Subcutaneous abdominal adipose tissue (tissue), 5 donors: ENCODE measurements at regions not wholly inside any gene's neighbourhood (a gene's known extent, or its start where the extent isn't known, plus 50 kb on each side); places are given as distances from the start of the nearest gene placed in this dataset.

Source experiments
- H3K27ac ChIP-seq: one replicate; pipeline ENCODE4 v1.7.0; 2013; ENCODE audit warnings: low read depth, mild to moderate bottlenecking, inconsistent platforms, low read length, moderate library complexity
- H3K27me3 ChIP-seq, 5 donors: one replicate each; pipeline ENCODE4 v1.7.0; 2013; ENCODE audit warnings: low read length in 5 of 5, inconsistent platforms in 1 of 5; ENCODE audit not compliant: control insufficient read depth in 5 of 5, insufficient read depth in 4 of 5
- H3K36me3 ChIP-seq, 5 donors: one replicate each; pipeline ENCODE4 v1.7.0; 2013; ENCODE audit warnings: low read length in 5 of 5; ENCODE audit not compliant: control insufficient read depth in 5 of 5, insufficient read depth in 5 of 5
- H3K4me1 ChIP-seq, 5 donors: one replicate each; pipeline ENCODE4 v1.7.0; 2013; ENCODE audit warnings: low read length in 5 of 5, mild to moderate bottlenecking in 3 of 5, moderate library complexity in 1 of 5; ENCODE audit not compliant: control insufficient read depth in 5 of 5, insufficient read depth in 5 of 5
- H3K4me3 ChIP-seq, 5 donors: one replicate each; pipeline ENCODE4 v1.7.0; 2013; ENCODE audit warnings: low read length in 5 of 5, low read depth in 1 of 5
- H3K9ac ChIP-seq, 5 donors: one replicate each; pipeline ENCODE4 v1.7.0; 2013; ENCODE audit warnings: low read length in 5 of 5, mild to moderate bottlenecking in 4 of 5, moderate library complexity in 3 of 5
- H3K9me3 ChIP-seq, 5 donors: one replicate each; pipeline ENCODE4 v1.7.0; 2013; ENCODE audit warnings: low read length in 5 of 5; ENCODE audit not compliant: control insufficient read depth in 5 of 5
- donor health status: healthy.
- donor health status: healthy.
- donor health status: healthy.
- donor health status: healthy.
- donor health status: healthy.

DNA sequence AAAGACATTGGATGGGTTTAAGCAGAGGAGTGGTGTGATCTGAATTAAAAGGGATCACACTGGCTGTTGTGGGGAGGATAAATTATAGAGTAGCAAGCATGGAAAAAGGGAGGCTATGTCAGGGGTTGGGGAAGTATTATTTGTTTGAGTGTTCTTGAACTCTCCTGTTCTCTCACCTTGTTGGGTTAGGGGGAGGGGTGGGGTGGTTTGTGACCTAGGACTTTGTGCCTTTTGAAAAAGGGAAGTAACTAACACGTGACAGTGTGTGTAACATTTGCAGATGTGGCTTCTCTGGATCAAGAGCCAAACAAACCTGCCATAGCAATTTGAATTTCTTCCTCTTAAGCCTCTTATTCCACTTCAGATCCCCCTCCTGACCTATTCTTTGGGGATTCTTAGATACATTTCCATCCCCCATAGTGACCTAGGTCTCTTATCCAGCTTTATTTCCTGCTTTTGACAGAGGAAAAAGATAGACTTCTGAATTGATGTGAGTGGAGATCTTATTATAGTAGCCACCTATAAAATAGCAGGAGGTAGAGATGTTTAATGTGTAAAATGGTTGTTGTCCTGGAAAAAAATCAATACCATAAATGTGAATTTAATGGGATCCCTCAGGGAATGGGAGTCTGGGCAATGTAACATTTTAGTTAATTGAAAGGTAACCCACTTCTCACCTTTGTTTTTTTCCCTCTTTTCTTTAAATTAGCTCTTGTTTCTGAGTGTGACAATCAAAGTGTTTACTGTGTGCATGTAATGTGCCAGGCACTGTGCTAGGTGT is 120.4 kb downstream of the CT47B1 start:
- H3K4me3 ChIP-seq: no peak overlapping the region
- peaks cover 0 to 12% (median 0%) of the 10 kb centered on the region in 5 donors for H3K4me1 ChIP-seq
- H3K27me3 ChIP-seq: peaks cover 0 to 3% (median 0%) of the 10 kb centered on the region in 5 donors
- no peak overlapping the region for H3K9ac ChIP-seq
- no peak overlapping the region for H3K27ac ChIP-seq
- H3K36me3 ChIP-seq: no peaks in the 10 kb centered on the region
- H3K9me3 ChIP-seq: no peaks in the 10 kb centered on the region

DNA sequence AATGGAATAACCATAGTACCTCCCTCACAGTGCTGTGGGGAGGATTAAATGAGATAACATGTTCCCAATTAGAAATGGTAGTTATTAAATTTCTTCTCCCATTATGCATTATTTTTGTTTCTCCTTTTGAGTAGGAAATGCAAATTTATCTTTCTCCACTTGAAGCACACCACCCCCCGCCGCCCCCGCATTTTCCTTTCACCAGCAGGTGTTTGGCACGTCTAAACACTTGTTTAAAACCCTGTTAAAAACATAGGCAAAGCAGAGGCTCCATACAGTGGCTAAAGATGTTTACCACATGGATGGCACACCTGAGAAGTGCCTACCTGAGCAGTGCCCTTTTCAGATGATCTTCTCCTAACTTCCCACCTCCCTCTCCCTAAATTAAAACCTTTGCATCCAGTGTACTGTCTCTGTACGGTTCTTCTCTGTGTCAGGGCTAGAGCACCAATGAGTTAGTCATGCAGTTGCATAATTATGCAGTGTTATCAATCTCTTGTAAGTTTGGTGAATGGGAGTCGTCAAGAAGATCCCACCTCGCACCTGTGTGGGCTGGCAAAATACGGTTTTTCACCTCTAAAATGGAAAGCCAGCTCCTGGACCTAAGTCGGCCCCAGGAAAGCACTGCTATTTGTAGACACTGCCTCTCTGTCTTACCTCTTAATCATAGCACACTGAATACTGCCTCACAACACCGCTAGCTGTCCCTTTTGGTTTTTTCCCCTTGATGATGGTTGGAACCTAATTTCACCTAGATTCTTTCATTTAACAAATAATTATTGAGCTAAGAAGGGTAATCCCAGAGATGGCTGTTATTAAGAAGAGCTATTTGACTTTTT is 122.0 kb downstream of the CT47B1 start:
- Histone ChIP-seq H3K27me3 (peaks cover 0 to 3% (median 0%) of the 10 kb centered on the region in 5 donors), H3K9me3 (no peaks in the 10 kb centered on the region), H3K27ac (no peak overlapping the region), H3K36me3 (no peaks in the 10 kb centered on the region), H3K4me3 (no peak overlapping the region), H3K4me1 (peaks cover 0 to 17% (median 0%) of the 10 kb centered on the region in 5 donors), H3K9ac (no peak overlapping the region)

- Histone ChIP-seq H3K4me1 (peaks cover 0 to 17% (median 0%) of the 10 kb centered on the region in 5 donors), H3K9ac (no peak overlapping the region), H3K27ac (no peak overlapping the region), H3K9me3 (no peaks in the 10 kb centered on the region), H3K4me3 (no peak overlapping the region), H3K36me3 (no peaks in the 10 kb centered on the region), H3K27me3 (peaks cover 0 to 3% (median 0%) of the 10 kb centered on the region in 5 donors)
These were observed 122.7 kb upstream of the C1GALT1C1 start for GRCh38 chrX:120752431-120753082.

GRCh38 chrX:120751683-120752082 is 121.8 kb upstream of the C1GALT1C1 start:
- Histone ChIP-seq H3K9ac (no peak overlapping the region), H3K27ac (no peak overlapping the region), H3K4me3 (no peak overlapping the region), H3K27me3 (peaks cover 0 to 3% (median 0%) of the 10 kb centered on the region in 5 donors), H3K9me3 (no peaks in the 10 kb centered on the region), H3K4me1 (peaks cover 0 to 17% (median 0%) of the 10 kb centered on the region in 5 donors), H3K36me3 (no peaks in the 10 kb centered on the region)

DNA sequence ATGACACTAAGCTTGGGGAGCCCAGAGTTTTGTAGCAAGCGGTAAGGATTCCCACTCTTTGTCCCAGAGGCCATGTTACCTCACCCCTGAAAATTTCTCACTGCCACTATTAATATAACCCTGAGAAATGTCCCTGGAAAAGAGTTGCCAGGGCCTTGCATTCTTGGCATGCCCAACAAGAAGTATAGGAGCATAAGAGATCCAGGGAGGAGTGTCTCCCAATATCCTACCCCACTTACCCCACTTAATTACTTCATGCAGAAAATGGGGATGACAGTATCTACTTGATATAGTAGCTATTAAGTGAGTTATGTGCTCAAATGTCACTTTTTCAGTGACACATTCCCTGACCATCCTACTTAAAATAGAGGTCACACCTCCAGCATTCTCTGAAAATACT is 120.5 kb upstream of the C1GALT1C1 start:
- Histone ChIP-seq H3K27ac (no peak overlapping the region), H3K9me3 (no peaks in the 10 kb centered on the region), H3K27me3 (peaks cover 0 to 5% (median 0%) of the 10 kb centered on the region in 5 donors), H3K36me3 (no peaks in the 10 kb centered on the region), H3K4me3 (no peak overlapping the region), H3K4me1 (peaks cover 0 to 12% (median 0%) of the 10 kb centered on the region in 5 donors), H3K9ac (no peak overlapping the region)

- Histone ChIP-seq H3K4me3 (no peak overlapping the region), H3K27ac (no peak overlapping the region), H3K4me1 (peaks cover 0 to 6% (median 0%) of the 10 kb centered on the region in 5 donors), H3K9me3 (no peaks in the 10 kb centered on the region), H3K36me3 (no peaks in the 10 kb centered on the region), H3K27me3 (peaks cover 0 to 6% (median 0%) of the 10 kb centered on the region in 5 donors), H3K9ac (no peak overlapping the region)
These were observed 119.4 kb upstream of the C1GALT1C1 start for GRCh38 chrX:120749141-120749846.

DNA sequence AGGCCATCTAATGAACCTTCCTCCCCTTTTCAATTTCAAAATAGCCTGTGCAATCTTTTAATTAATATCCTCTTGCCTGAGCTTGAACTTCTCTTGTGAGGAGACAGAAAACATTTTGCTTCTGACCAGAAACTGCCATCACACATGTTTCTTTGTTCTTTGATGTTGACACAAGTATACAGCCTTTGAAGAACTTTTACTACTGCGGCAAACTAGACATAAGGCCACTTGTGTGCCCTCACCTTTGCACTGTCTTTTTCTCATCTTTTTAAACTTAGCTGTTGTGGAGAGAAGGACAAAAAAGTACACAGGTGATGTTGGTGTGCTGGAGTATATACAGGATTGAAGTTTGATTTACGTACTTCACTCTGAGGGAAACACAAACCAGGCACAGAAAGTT is 116.3 kb upstream of the C1GALT1C1 start:
- no peaks in the 10 kb centered on the region for H3K9me3 ChIP-seq
- no peaks in the 10 kb centered on the region for H3K36me3 ChIP-seq
- no peak overlapping the region for H3K9ac ChIP-seq
- H3K4me3 ChIP-seq: no peak overlapping the region
- peaks cover 0 to 6% (median 0%) of the 10 kb centered on the region in 5 donors for H3K4me1 ChIP-seq
- peaks cover 0 to 6% (median 0%) of the 10 kb centered on the region in 5 donors for H3K27me3 ChIP-seq
- no peak overlapping the region for H3K27ac ChIP-seq

- H3K27me3 ChIP-seq: peaks cover 0 to 4% (median 0%) of the 10 kb centered on the region in 5 donors
- H3K4me3 ChIP-seq: no peak overlapping the region
- no peak overlapping the region for H3K27ac ChIP-seq
- no peaks in the 10 kb centered on the region for H3K4me1 ChIP-seq
- no peaks in the 10 kb centered on the region for H3K9me3 ChIP-seq
- H3K36me3 ChIP-seq: no peaks in the 10 kb centered on the region
- H3K9ac ChIP-seq: no peak overlapping the region
These were observed 113.3 kb upstream of the C1GALT1C1 start for GRCh38 chrX:120742946-120743665.

GRCh38 chrX:120741452-120741851 is 111.6 kb upstream of the C1GALT1C1 start:
- H3K27me3 ChIP-seq: peaks cover 0 to 4% (median 0%) of the 10 kb centered on the region in 5 donors
- no peak overlapping the region for H3K4me3 ChIP-seq
- no peak overlapping the region for H3K9ac ChIP-seq
- no peak overlapping the region for H3K27ac ChIP-seq
- no peaks in the 10 kb centered on the region for H3K9me3 ChIP-seq
- no peaks in the 10 kb centered on the region for H3K4me1 ChIP-seq
- no peaks in the 10 kb centered on the region for H3K36me3 ChIP-seq
